Loucy (cell line): ENCODE measurements at regions not wholly inside any gene's neighbourhood (a gene's known extent, or its start where the extent isn't known, plus 50 kb on each side); places are given as distances from the start of the nearest gene placed in this dataset.

Source experiments
- CTCF ChIP-seq: fragments of 200-600 bp; sonication (generic); conservative IDR thresholded peaks from 2 replicates; pipeline ENCODE4 v1.5.1; 2014; ENCODE audit warnings: mild to moderate bottlenecking, antibody characterized with exemption, low read length
- EZH2phosphoT487 ChIP-seq: fragments of 200-600 bp; IDR thresholded peaks from 2 replicates; pipeline ENCODE4 v1.6.1; 2018; ENCODE audit warnings: antibody characterized with exemption, mild to moderate bottlenecking, moderate library complexity, borderline replicate concordance

GRCh38 chr2:172230332-172230888 lies 127.7 kb upstream of the DLX2 start:
- TF ChIP-seq CTCF = no peak
- no peak for TF ChIP-seq EZH2phosphoT487
